H54 (cell line): ENCODE measurements at regions not wholly inside any gene's neighbourhood (a gene's known extent, or its start where the extent isn't known, plus 50 kb on each side); places are given as distances from the start of the nearest gene placed in this dataset.
A peak's percentile ranks its signal among the peaks of the same experiment; 100 is the strongest.
"Not testable (repeated sequence)": the region's sequence is repeated elsewhere in the genome, so short reads cannot be mapped to it uniquely, and the experiment has no call there.

ENCODE experiments used
- DNase-seq: peaks from one replicate; pipeline ENCODE4 v3.0.0; 2011; ENCODE audit warnings: low spot score, mixed read lengths; ENCODE audit not compliant: insufficient read length
- FAIRE-seq: peaks from 3 replicates; lab custom pipeline; 2011; peaks lifted over from hg19 to GRCh38; lab: Jason Lieb, UNC
- POLR2A ChIP-seq: IDR thresholded peaks from 2 replicates; pipeline ENCODE4 v1.6.1; 2011; ENCODE audit warnings: low read depth, mild to moderate bottlenecking, low read length

- no peak for DNase-seq
- no peak for FAIRE-seq
- TF ChIP-seq POLR2A, result no peak
Measured at GRCh38 chr3:178203650-178204049, 332.6 kb upstream of the KCNMB2 start.

- DNase-seq (no peak), FAIRE-seq (no peak)
- TF ChIP-seq POLR2A, result no peak
Measured at GRCh38 chr3:178205740-178206139, 330.5 kb upstream of the KCNMB2 start.

- no peak for DNase-seq
Measured at GRCh38 chr3:178206521-178206920, 329.7 kb upstream of the KCNMB2 start.

GRCh38 chr3:178207161-178207560, 329.1 kb upstream of the KCNMB2 start:
- FAIRE-seq, DNase-seq: not testable (repeated sequence)

More at GRCh38 chr3:178206521-178206920, 329.7 kb upstream of the KCNMB2 start:
- no peak for FAIRE-seq
- TF ChIP-seq POLR2A, result no peak

- DNase-seq, FAIRE-seq: not testable (repeated sequence)
Measured at GRCh38 chr3:178207627-178208026, 328.6 kb upstream of the KCNMB2 start.

GRCh38 chr3:178209116-178209515, 327.1 kb upstream of the KCNMB2 start:
- FAIRE-seq, DNase-seq: not testable (repeated sequence)

- DNase-seq, FAIRE-seq: not testable (repeated sequence)
Measured at GRCh38 chr3:178209618-178210017, 326.6 kb upstream of the KCNMB2 start.

GRCh38 chr3:178211086-178211485, 325.1 kb upstream of the KCNMB2 start:
- peak; percentile 76 for FAIRE-seq
- not testable (repeated sequence) for DNase-seq

- DNase-seq, result no peak
- no peak for TF ChIP-seq POLR2A
- FAIRE-seq, result no peak
Measured at GRCh38 chr3:178217479-178217878, 318.8 kb upstream of the KCNMB2 start.

- FAIRE-seq, result no peak
- no peak for TF ChIP-seq POLR2A
Measured at GRCh38 chr3:178218231-178218630, 318.0 kb upstream of the KCNMB2 start.

GRCh38 chr3:178219661-178220060, 316.6 kb upstream of the KCNMB2 start:
- not testable (repeated sequence) for DNase-seq, FAIRE-seq

More at GRCh38 chr3:178218231-178218630, 318.0 kb upstream of the KCNMB2 start:
- no peak for DNase-seq

- DNase-seq (no peak), FAIRE-seq (no peak)
- no peak for TF ChIP-seq POLR2A
Measured at GRCh38 chr3:178223876-178224275, 312.4 kb upstream of the KCNMB2 start.

- no peak for TF ChIP-seq POLR2A
- no peak for FAIRE-seq
- DNase-seq, result no peak
Measured at GRCh38 chr3:178226094-178226493, 310.1 kb upstream of the KCNMB2 start.

GRCh38 chr3:178231645-178232044, 304.6 kb upstream of the KCNMB2 start:
- FAIRE-seq, result no peak
- TF ChIP-seq POLR2A, result no peak
- DNase-seq, result no peak

- no peak for TF ChIP-seq POLR2A
- no peak for DNase-seq
- FAIRE-seq, result no peak
Measured at GRCh38 chr3:178233371-178234071, 302.7 kb upstream of the KCNMB2 start.
